ENCODE measurements at regions not wholly inside any gene's neighbourhood (a gene's known extent, or its start where the extent isn't known, plus 50 kb on each side); places are given as distances from the start of the nearest gene placed in this dataset.

DNA sequence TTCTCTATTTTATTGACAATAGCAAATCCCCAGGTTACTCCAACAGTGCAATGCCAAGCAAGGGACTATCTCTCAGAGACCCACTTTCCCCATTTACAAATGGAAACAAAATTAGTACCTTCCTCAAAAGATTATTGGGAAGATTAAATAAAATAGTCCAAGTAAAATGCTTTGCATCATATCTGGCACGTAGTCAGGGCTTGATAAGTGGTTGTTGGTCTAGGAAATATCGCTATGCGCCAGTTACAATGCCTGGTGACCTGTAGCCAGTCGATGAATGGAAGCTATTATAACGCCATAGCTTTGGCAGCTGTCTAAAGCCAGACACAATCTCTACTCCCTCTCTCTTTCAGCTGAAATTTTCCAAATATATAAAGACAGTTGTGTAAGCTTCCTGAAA is 220.3 kb downstream of the RAP2A start:
- no peaks in the 10 kb centered on the region for H3K36me3 ChIP-seq (ENCODE audit: control insufficient read depth, insufficient read depth, low read length)
- no TSS peak for BruUV-seq (replicated peaks)
- FAIRE-seq (no peak), DNase-seq (ENCODE audit: extremely low read depth in 1 of 4, low spot score in 3 of 4) (no peak), ATAC-seq (no peak)
- no peak overlapping the region for H3K9ac ChIP-seq (ENCODE audit: insufficient read depth in 1 of 2, low read depth in 2 of 2, low read length in 2 of 2)
- H3K4me1 ChIP-seq (replicated peaks in 1 of 2; ENCODE audit: control insufficient read depth in 2 of 2, insufficient read depth in 2 of 2, low read length in 2 of 2) = no peaks in the 10 kb centered on the region
- WGBS (ENCODE audit: insufficient coverage, low coverage, missing lambda C conversion rate) = 0% methylated on average over 5 of the region's 5 CpGs
- no peak overlapping the region for H2AFZ ChIP-seq (ENCODE audit: low read depth, low read length)
- no peaks in the 10 kb centered on the region for H3K79me2 ChIP-seq (ENCODE audit: control insufficient read depth, insufficient read depth, low read length)
- H3K9me1 ChIP-seq (ENCODE audit: control insufficient read depth, insufficient read depth, low read length) = no peaks in the 10 kb centered on the region
- ChIA-PET POLR2A (no interaction called here), CTCF (ENCODE audit: low intra/inter-chr PET ratio) (no interaction called here)
- in situ Hi-C loops (cut with MboI) = no loop called here
- H3K27ac ChIP-seq (ENCODE audit: extremely low read depth, low read depth, low read length) = no peak overlapping the region
- no peak for TF ChIP-seq TAF7 (tag; IDR thresholded peaks at IDR 0.05)
- TF ChIP-seq TAL1 (IDR thresholded peaks at IDR 0.05) = no peak
- TF ChIP-seq SMARCE1 (IDR thresholded peaks at IDR 0.05) = no peak
- TF ChIP-seq RFX1 (IDR thresholded peaks at IDR 0.05) = no peak
- no peak for TF ChIP-seq CBFA2T2 (conservative IDR thresholded peaks at IDR 0.05)
- TF ChIP-seq RHOXF2B (CRISPR knock-in tag; conservative IDR thresholded peaks at IDR 0.05) = no peak
- TF ChIP-seq, protein P1, sequence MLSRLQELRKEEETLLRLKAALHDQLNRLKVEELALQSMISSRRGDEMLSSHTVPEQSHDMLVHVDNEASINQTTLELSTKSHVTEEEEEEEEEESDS (CRISPR knock-in tag; IDR thresholded peaks at IDR 0.05) = no peak
- no peak for TF ChIP-seq RBM14 (IDR thresholded peaks at IDR 0.05; ENCODE audit: borderline replicate concordance, insufficient read depth, low read depth, low read length)
- TF ChIP-seq, protein P2, sequence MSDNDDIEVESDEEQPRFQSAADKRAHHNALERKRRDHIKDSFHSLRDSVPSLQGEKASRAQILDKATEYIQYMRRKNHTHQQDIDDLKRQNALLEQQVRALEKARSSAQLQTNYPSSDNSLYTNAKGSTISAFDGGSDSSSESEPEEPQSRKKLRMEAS (CRISPR knock-in tag; IDR thresholded peaks at IDR 0.05) = no peak
- TF ChIP-seq, protein P3, sequence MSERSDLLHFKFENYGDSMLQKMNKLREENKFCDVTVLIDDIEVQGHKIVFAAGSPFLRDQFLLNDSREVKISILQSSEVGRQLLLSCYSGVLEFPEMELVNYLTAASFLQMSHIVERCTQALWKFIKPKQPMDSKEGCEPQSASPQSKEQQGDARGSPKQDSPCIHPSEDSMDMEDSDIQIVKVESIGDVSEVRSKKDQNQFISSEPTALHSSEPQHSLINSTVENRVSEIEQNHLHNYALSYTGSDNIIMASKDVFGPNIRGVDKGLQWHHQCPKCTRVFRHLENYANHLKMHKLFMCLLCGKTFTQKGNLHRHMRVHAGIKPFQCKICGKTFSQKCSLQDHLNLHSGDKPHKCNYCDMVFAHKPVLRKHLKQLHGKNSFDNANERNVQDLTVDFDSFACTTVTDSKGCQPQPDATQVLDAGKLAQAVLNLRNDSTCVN (CRISPR knock-in tag; IDR thresholded peaks at IDR 0.05) = no peak
- TF ChIP-seq NONO (IDR thresholded peaks at IDR 0.05; ENCODE audit: low read depth in 2 of 2, low read length in 1 of 2) = no peak
- no peak for TF ChIP-seq MECOM (CRISPR knock-in tag; IDR thresholded peaks at IDR 0.05)
- no peaks in the 10 kb centered on the region for H3K9me3 ChIP-seq (replicated peaks; ENCODE audit: control insufficient read depth, insufficient read depth, low read depth, low read length)
- H3K4me2 ChIP-seq (ENCODE audit: insufficient read depth, low read length) = no peak overlapping the region
- intact Hi-C loops (cut with micrococcal nuclease) = no loop called here
- H3K4me3 ChIP-seq = no peak overlapping the region
- no peaks in the 10 kb centered on the region for H4K20me1 ChIP-seq (replicated peaks; ENCODE audit: control insufficient read depth, insufficient read depth, low read length)
- peaks cover 0 to 7% of the 10 kb centered on the region in 2 experiments; a peak in 1 of 5 replicates for H3K27me3 ChIP-seq (ENCODE audit: control insufficient read depth in 2 of 2, insufficient read depth in 2 of 2, low read length in 2 of 2)

All from K562 (cell line).